OCI-LY3 (cell line): ENCODE measurements at regions not wholly inside any gene's neighbourhood (a gene's known extent, or its start where the extent isn't known, plus 50 kb on each side); places are given as distances from the start of the nearest gene placed in this dataset.

Source experiments
- H2AFZ ChIP-seq: fragments of 200-600, 300-600 bp; shearing (Covaris generic); 2 replicates; pipeline ENCODE4 v1.6.0; 2014; ENCODE audit warnings: antibody characterized with exemption, low read depth, low read length
- H3K27ac ChIP-seq: fragments of 200-600, 300-600 bp; sonication (generic); 2 replicates; pipeline ENCODE4 v1.5.1; 2014; ENCODE audit warnings: mild to moderate bottlenecking, low read length, moderate library complexity, mixed read lengths
- H3K27me3 ChIP-seq: fragments of 200-600, 300-600 bp; sonication (generic); 2 replicates; pipeline ENCODE4 v1.6.1; 2014; ENCODE audit warnings: low read depth, low read length, mixed read lengths
- H3K36me3 ChIP-seq: fragments of 200-600, 300-600 bp; sonication (generic); replicated peaks from 2 replicates; pipeline ENCODE3; 2014; ENCODE audit warnings: low read depth, low read length, mixed read lengths
- H3K4me1 ChIP-seq: fragments of 300-600, 200-600 bp; sonication (generic); 2 replicates; pipeline ENCODE4 v1.6.1; 2014; ENCODE audit warnings: low read length, mixed read lengths
- H3K4me2 ChIP-seq: fragments of 200-600, 300-600 bp; sonication (generic); 2 replicates; pipeline ENCODE4 v1.6.1; 2014; ENCODE audit warnings: low read length, mixed read lengths
- H3K4me3 ChIP-seq: fragments of 300-600, 200-600 bp; sonication (generic); 2 replicates; pipeline ENCODE4 v1.5.1; 2014; ENCODE audit warnings: antibody characterized with exemption, mild to moderate bottlenecking, low read length, moderate library complexity
- H3K79me2 ChIP-seq: fragments of 300-600, 200-600 bp; shearing (Covaris generic); 2 replicates; pipeline ENCODE4 v1.6.1; 2014; ENCODE audit warnings: mild to moderate bottlenecking, low read length, mixed read lengths
- H3K9ac ChIP-seq: fragments of 300-600, 200-600 bp; shearing (Covaris generic); 2 replicates; pipeline ENCODE4 v1.6.0; 2014; ENCODE audit warnings: mild to moderate bottlenecking, low read length, moderate library complexity
- H3K9me3 ChIP-seq: fragments of 200-600, 300-600 bp; shearing (Covaris generic); 2 replicates; pipeline ENCODE4 v1.6.1; 2014; ENCODE audit warnings: low read length, mixed read lengths; ENCODE audit not compliant: insufficient read depth
- H4K20me1 ChIP-seq: fragments of 200-600, 300-600 bp; sonication (generic); 2 replicates; pipeline ENCODE4 v1.6.1; 2016; ENCODE audit warnings: low read length, mixed read lengths; ENCODE audit not compliant: insufficient read depth
- CTCF ChIP-seq: fragments of 200-600, 300-600 bp; sonication (generic); IDR thresholded peaks from 2 replicates; pipeline ENCODE4 v1.5.1; 2014; ENCODE audit warnings: antibody characterized with exemption, low read length, low read depth
- EZH2phosphoT487 ChIP-seq: fragments of 200-600 bp; shearing (Covaris generic); IDR thresholded peaks from 2 replicates; pipeline ENCODE4 v1.6.1; 2018; ENCODE audit warnings: antibody characterized with exemption, mixed run types, low read depth

GRCh38 chr3:67854663-67855062 lies 200.3 kb upstream of the SUCLG2 start:
- H3K27ac ChIP-seq: no peak overlapping the region
- H3K9ac ChIP-seq: no peak overlapping the region
- H2AFZ ChIP-seq: no peak overlapping the region
- H4K20me1 ChIP-seq: no peaks in the 10 kb centered on the region
- H3K4me3 ChIP-seq: no peak overlapping the region
- H3K79me2 ChIP-seq: no peaks in the 10 kb centered on the region
- peaks cover 8% of the 10 kb centered on the region; the same call in 1 of the 2 replicates for H3K27me3 ChIP-seq
- no peak overlapping the region for H3K4me2 ChIP-seq
- no peaks in the 10 kb centered on the region for H3K4me1 ChIP-seq
- no peaks in the 10 kb centered on the region for H3K9me3 ChIP-seq
- TF ChIP-seq EZH2phosphoT487: no peak
- no peak for TF ChIP-seq CTCF
- no peaks in the 10 kb centered on the region for H3K36me3 ChIP-seq

- no peaks in the 10 kb centered on the region for H3K36me3 ChIP-seq
- peaks cover 7% of the 10 kb centered on the region; the same call in 1 of the 2 replicates for H3K27me3 ChIP-seq
- no peaks in the 10 kb centered on the region for H3K4me1 ChIP-seq
- no peak overlapping the region for H3K9ac ChIP-seq
- no peak overlapping the region for H3K4me2 ChIP-seq
- H2AFZ ChIP-seq: no peak overlapping the region
- H3K79me2 ChIP-seq: no peaks in the 10 kb centered on the region
- H3K4me3 ChIP-seq: no peak overlapping the region
- H4K20me1 ChIP-seq: no peaks in the 10 kb centered on the region
- no peak overlapping the region for H3K27ac ChIP-seq
- TF ChIP-seq EZH2phosphoT487 (no peak), CTCF (no peak)
- no peaks in the 10 kb centered on the region for H3K9me3 ChIP-seq
These were observed 199.1 kb upstream of the SUCLG2 start for GRCh38 chr3:67853520-67853919.

GRCh38 chr3:67848299-67848698 lies 193.9 kb upstream of the SUCLG2 start:
- no peak overlapping the region for H3K4me3 ChIP-seq
- no peaks in the 10 kb centered on the region for H3K79me2 ChIP-seq
- H4K20me1 ChIP-seq: no peaks in the 10 kb centered on the region
- no peak overlapping the region for H2AFZ ChIP-seq
- no peak overlapping the region for H3K27ac ChIP-seq
- TF ChIP-seq CTCF (no peak), EZH2phosphoT487 (no peak)
- no peaks in the 10 kb centered on the region for H3K4me1 ChIP-seq
- no peak overlapping the region for H3K4me2 ChIP-seq
- H3K9ac ChIP-seq: no peak overlapping the region
- peaks cover 25% of the 10 kb centered on the region; the same call in 1 of the 2 replicates for H3K27me3 ChIP-seq
- no peaks in the 10 kb centered on the region for H3K36me3 ChIP-seq
- H3K9me3 ChIP-seq: no peaks in the 10 kb centered on the region

GRCh38 chr3:67846166-67846565 lies 191.8 kb upstream of the SUCLG2 start:
- H3K9ac ChIP-seq: no peak overlapping the region
- H3K4me1 ChIP-seq: no peaks in the 10 kb centered on the region

More at GRCh38 chr3:67846166-67846565, 191.8 kb upstream of the SUCLG2 start:
- no peak overlapping the region for H3K4me2 ChIP-seq
- H4K20me1 ChIP-seq: no peaks in the 10 kb centered on the region
- no peak overlapping the region for H3K4me3 ChIP-seq
- TF ChIP-seq CTCF: no peak
- no peak for TF ChIP-seq EZH2phosphoT487
- H2AFZ ChIP-seq: no peak overlapping the region
- H3K27me3 ChIP-seq: peaks cover 30% of the 10 kb centered on the region; the same call in 1 of the 2 replicates
- no peaks in the 10 kb centered on the region for H3K9me3 ChIP-seq
- H3K79me2 ChIP-seq: no peaks in the 10 kb centered on the region
- no peaks in the 10 kb centered on the region for H3K36me3 ChIP-seq
- no peak overlapping the region for H3K27ac ChIP-seq
